ENCODE measurements at regions not wholly inside any gene's neighbourhood (a gene's known extent, or its start where the extent isn't known, plus 50 kb on each side); places are given as distances from the start of the nearest gene placed in this dataset.

- H4K91ac ChIP-seq (ENCODE audit: insufficient read length, low read depth, low read length): no peak overlapping the region
- no peak overlapping the region for H3T11ph ChIP-seq (ENCODE audit: low read length)
- no peak overlapping the region for H3K4me2 ChIP-seq (ENCODE audit: insufficient read depth, insufficient read length, low read length)
- H3K27me3 ChIP-seq (ENCODE audit: insufficient read depth, low read length): no peaks in the 10 kb centered on the region
- H3K23ac ChIP-seq (ENCODE audit: insufficient read length, low read depth, low read length): no peak overlapping the region
- no peaks in the 10 kb centered on the region for H4K20me1 ChIP-seq (ENCODE audit: control insufficient read depth, insufficient read depth, insufficient read length)
- H3K4me3 Mint-ChIP-seq: no peak overlapping the region
- H3K4me1 ChIP-seq (ENCODE audit: insufficient read depth, low read length): no peaks in the 10 kb centered on the region; the same call in 1 of the 2 replicates
- no peak overlapping the region for H3K27ac Mint-ChIP-seq
- H2BK120ac ChIP-seq (ENCODE audit: low read depth, low read length, poor library complexity, severe bottlenecking): no peak overlapping the region
- H3K9me3 ChIP-seq (ENCODE audit: control insufficient read depth, low read depth, low read length): no peaks in the 10 kb centered on the region
- H3K9me3 Mint-ChIP-seq: no peaks in the 10 kb centered on the region; a peak in 2 of 5 replicates
- WGBS (ENCODE audit: extremely low coverage, insufficient read length, low lambda C conversion rate): no CpG with 5 or more reads among the region's 3 CpGs
- peaks cover 8 to 33% of the 10 kb centered on the region in 2 experiments for H3K4me1 Mint-ChIP-seq
- H3K56ac ChIP-seq (ENCODE audit: insufficient read length, low read depth, low read length): no peak overlapping the region
- DNase-seq: no peak
- no peak for TF ChIP-seq CTCF (conservative IDR thresholded peaks at IDR 0.05)
- H3K79me2 ChIP-seq (ENCODE audit: insufficient read depth, low read length): no peaks in the 10 kb centered on the region
- H2BK12ac ChIP-seq (ENCODE audit: insufficient read length, low read depth, low read length): no peak overlapping the region
- no peaks in the 10 kb centered on the region for H3K79me1 ChIP-seq (ENCODE audit: insufficient read depth, low read depth, low read length, poor library complexity, severe bottlenecking)
- H2AK5ac ChIP-seq (ENCODE audit: insufficient read length, low read length): no peak overlapping the region
- no peak overlapping the region for H2BK5ac ChIP-seq (ENCODE audit: insufficient read length, low read length)
- H3K23me2 ChIP-seq (ENCODE audit: insufficient read length, low read depth, low read length, poor library complexity, severe bottlenecking): no peaks in the 10 kb centered on the region
- no peak overlapping the region for H3K18ac ChIP-seq (ENCODE audit: insufficient read length, low read depth, low read length)
- no peak overlapping the region for H3K9ac ChIP-seq (ENCODE audit: extremely low read depth, insufficient read length, low read length)
- no peak overlapping the region for H3K4ac ChIP-seq (ENCODE audit: low read depth, low read length)
- H3K27ac ChIP-seq (ENCODE audit: insufficient read length, low read depth, low read length): no peak overlapping the region
- H2BK15ac ChIP-seq (ENCODE audit: low read depth, low read length): no peak overlapping the region
- no peak overlapping the region for H3K14ac ChIP-seq (ENCODE audit: insufficient read depth, low read length)
- H3K36me3 Mint-ChIP-seq (ENCODE audit: insufficient read depth in 1 of 3, low read depth in 3 of 3): no peaks in the 10 kb centered on the region
- H4K8ac ChIP-seq (replicated peaks; ENCODE audit: insufficient read length, low read depth, low read length): no peak overlapping the region
- no peak overlapping the region for H2BK20ac ChIP-seq (ENCODE audit: low read depth, low read length, poor library complexity, severe bottlenecking)
- no peak overlapping the region for H2AFZ ChIP-seq (ENCODE audit: low read length)
- no peak overlapping the region for H4K5ac ChIP-seq (ENCODE audit: insufficient read length, low read depth, low read length)
- peaks cover 14% of the 10 kb centered on the region for H3K27me3 Mint-ChIP-seq (ENCODE audit: low read depth)
Measured at GRCh38 chr3:72276806-72277205, 491.9 kb upstream of the PROK2 start.

Data from H9 (cell line).